Keratinocyte (primary cell): ENCODE measurements at regions not wholly inside any gene's neighbourhood (a gene's known extent, or its start where the extent isn't known, plus 50 kb on each side); places are given as distances from the start of the nearest gene placed in this dataset.

Experiments
- DNase-seq: peaks from one replicate; pipeline ENCODE4 v3.0.0-alpha.2; 2011; ENCODE audit warnings: low read depth, missing footprints, low spot score
- FAIRE-seq: peaks from 2 replicates; lab custom pipeline; 2011; peaks lifted over from hg19 to GRCh38; lab: Jason Lieb, UNC
- H2AFZ ChIP-seq: 2 replicates; pipeline ENCODE4 v1.6.0; 2012; ENCODE audit warnings: low read length, control low read depth, inconsistent platforms; ENCODE audit not compliant: control insufficient read depth
- H3K27ac ChIP-seq: 2 replicates; pipeline ENCODE4 v1.5.1; 2011; ENCODE audit warnings: low read length; ENCODE audit not compliant: control insufficient read depth, insufficient read depth
- H3K27me3 ChIP-seq: 3 replicates; pipeline ENCODE4 v1.6.0; 2011; ENCODE audit warnings: low read length; ENCODE audit not compliant: control insufficient read depth, insufficient read depth; ENCODE audit errors: extremely low read depth
- H3K36me3 ChIP-seq, 2 experiments: 2 replicates in 1 of 2; 3 replicates in 1 of 2; pipeline ENCODE4 v1.5.1; 2011; ENCODE audit warnings: low read length in 2 of 2, mild to moderate bottlenecking in 1 of 2; ENCODE audit not compliant: control insufficient read depth in 2 of 2, insufficient read depth in 2 of 2; ENCODE audit errors: extremely low read depth in 1 of 2
- H3K4me1 ChIP-seq: 3 replicates; pipeline ENCODE4 v1.5.1; 2011; ENCODE audit warnings: low read length; ENCODE audit not compliant: control insufficient read depth, insufficient read depth; ENCODE audit errors: extremely low read depth
- H3K4me2 ChIP-seq: 3 replicates; pipeline ENCODE4 v1.6.0; 2011; ENCODE audit warnings: low read depth, low read length; ENCODE audit not compliant: control insufficient read depth, insufficient read depth; ENCODE audit errors: extremely low read depth
- H3K4me3 ChIP-seq, 3 experiments: fragments of 200-600 bp in 1 of 3; sonication (generic) in 1 of 3; 2 replicates in 2 of 3; 3 replicates in 1 of 3; pipeline ENCODE4 v1.5.1; 2011 to 2016; ENCODE audit warnings: low read length in 3 of 3, mild to moderate bottlenecking in 3 of 3, control low read depth in 2 of 3, inconsistent platforms in 1 of 3, low read depth in 1 of 3, mixed read lengths in 1 of 3, mixed run types in 1 of 3, moderate library complexity in 1 of 3; ENCODE audit not compliant: control insufficient read depth in 2 of 3, insufficient read depth in 2 of 3; ENCODE audit errors: extremely low read depth in 1 of 3
- H3K79me2 ChIP-seq: 2 replicates; pipeline ENCODE4 v1.6.0; 2012; ENCODE audit warnings: low read length; ENCODE audit not compliant: control insufficient read depth, insufficient read depth
- H3K9ac ChIP-seq: 3 replicates; pipeline ENCODE4 v1.6.0; 2011; ENCODE audit warnings: low read length; ENCODE audit not compliant: control insufficient read depth, insufficient read depth; ENCODE audit errors: extremely low read depth
- H3K9me1 ChIP-seq: 3 replicates; pipeline ENCODE4 v1.6.0; 2011; ENCODE audit warnings: low read length; ENCODE audit not compliant: control insufficient read depth, insufficient read depth; ENCODE audit errors: extremely low read depth
- H3K9me3 ChIP-seq: 2 replicates; pipeline ENCODE4 v1.5.1; 2012; ENCODE audit warnings: low read depth, low read length; ENCODE audit not compliant: control insufficient read depth
- H4K20me1 ChIP-seq: 3 replicates; pipeline ENCODE4 v1.6.0; 2011; ENCODE audit warnings: low read length; ENCODE audit not compliant: control insufficient read depth, insufficient read depth; ENCODE audit errors: extremely low read depth
- CTCF ChIP-seq, 3 experiments: IDR thresholded peaks in 1 of 3; conservative IDR thresholded peaks in 1 of 3; optimal IDR thresholded peaks in 1 of 3; 2 replicates in 2 of 3; 3 replicates in 1 of 3; pipeline versions ENCODE3 to v1.5.1; 2011; ENCODE audit warnings: low read length in 3 of 3, mild to moderate bottlenecking in 3 of 3, moderate library complexity in 2 of 3, control low read depth in 1 of 3, inconsistent platforms in 1 of 3; ENCODE audit not compliant: insufficient read depth in 2 of 3; ENCODE audit errors: extremely low read depth in 1 of 3
- EZH2 ChIP-seq: IDR thresholded peaks from one replicate; pipeline ENCODE4 v1.6.1; 2012; ENCODE audit warnings: inconsistent platforms, mild to moderate bottlenecking, low read length, moderate library complexity
- dilution Hi-C: fragments of 300-500 bp; cut with MboI; formaldehyde crosslinking; loops from one replicate; pipeline ENCODE4 v1.7.0; 2020; ENCODE audit warnings: low sequenced_read_pairs; ENCODE audit not compliant: extremely low pct_ligation_motif_present

GRCh38 chr2:121131375-121131774 lies 153.6 kb downstream of the TFCP2L1 start:
- Histone ChIP-seq H2AFZ (no peak overlapping the region), H4K20me1 (no peaks in the 10 kb centered on the region), H3K36me3 (no peaks in the 10 kb centered on the region), H3K4me1 (no peaks in the 10 kb centered on the region), H3K9me1 (no peaks in the 10 kb centered on the region), H3K27me3 (peaks cover 5% of the 10 kb centered on the region), H3K4me3 (no peak overlapping the region), H3K27ac (no peak overlapping the region), H3K9ac (no peak overlapping the region), H3K79me2 (no peaks in the 10 kb centered on the region), H3K4me2 (no peak overlapping the region), H3K9me3 (no peaks in the 10 kb centered on the region)
- TF ChIP-seq CTCF (optimal IDR thresholded peaks at IDR 0.05 in 1 of 3, IDR thresholded peaks at IDR 0.05 in 1 of 3, conservative IDR thresholded peaks at IDR 0.05 in 1 of 3; ENCODE audit: extremely low read depth in 1 of 3, insufficient read depth in 2 of 3, low read length in 3 of 3) (no peak), EZH2 (no peak)
- dilution Hi-C loops: no loop called here
- no peak for DNase-seq
- FAIRE-seq: no peak

- no peak overlapping the region for H2AFZ ChIP-seq
- H4K20me1 ChIP-seq: no peaks in the 10 kb centered on the region
- no peaks in the 10 kb centered on the region for H3K79me2 ChIP-seq
- no peak overlapping the region for H3K27ac ChIP-seq
- H3K4me3 ChIP-seq: no peak overlapping the region
- no peak overlapping the region for H3K4me2 ChIP-seq
- H3K9ac ChIP-seq: no peak overlapping the region
- H3K4me1 ChIP-seq: no peaks in the 10 kb centered on the region
- no peaks in the 10 kb centered on the region for H3K27me3 ChIP-seq
- DNase-seq (no peak), FAIRE-seq (no peak)
- no peaks in the 10 kb centered on the region for H3K36me3 ChIP-seq
- TF ChIP-seq CTCF (optimal IDR thresholded peaks at IDR 0.05 in 1 of 3, IDR thresholded peaks at IDR 0.05 in 1 of 3, conservative IDR thresholded peaks at IDR 0.05 in 1 of 3; ENCODE audit: extremely low read depth in 1 of 3, insufficient read depth in 2 of 3, low read length in 3 of 3) (no peak), EZH2 (no peak)
- dilution Hi-C loops: no loop called here
- H3K9me1 ChIP-seq: no peaks in the 10 kb centered on the region
- no peaks in the 10 kb centered on the region for H3K9me3 ChIP-seq
Observed at GRCh38 chr2:121132054-121132761, 152.8 kb downstream of the TFCP2L1 start.
